Osteoblast (primary cell): ENCODE measurements at regions not wholly inside any gene's neighbourhood (a gene's known extent, or its start where the extent isn't known, plus 50 kb on each side); places are given as distances from the start of the nearest gene placed in this dataset.

Experiments
- DNase-seq: peaks from one replicate; pipeline ENCODE4 v3.0.0; 2011; ENCODE audit warnings: low spot score, mixed read lengths; ENCODE audit not compliant: insufficient read length; ENCODE audit errors: missing footprints
- H2AFZ ChIP-seq: 2 replicates; pipeline ENCODE4 v1.6.0; 2011; ENCODE audit warnings: mild to moderate bottlenecking, low read length
- H3K27ac ChIP-seq: 2 replicates; pipeline ENCODE4 v1.5.1; 2011; ENCODE audit warnings: mild to moderate bottlenecking, low read depth, low read length, moderate library complexity
- H3K27me3 ChIP-seq: 2 replicates; pipeline ENCODE4 v1.6.0; 2012; ENCODE audit warnings: mild to moderate bottlenecking, control low read depth, inconsistent platforms, low read length, moderate library complexity; ENCODE audit not compliant: insufficient read depth
- H3K36me3 ChIP-seq: 2 replicates; pipeline ENCODE4 v1.5.1; 2011; ENCODE audit warnings: mild to moderate bottlenecking, low read length, control low read depth, moderate library complexity; ENCODE audit not compliant: insufficient read depth
- H3K4me1 ChIP-seq: 2 replicates; pipeline ENCODE4 v1.5.1; 2011; ENCODE audit warnings: mild to moderate bottlenecking, low read length, control low read depth, moderate library complexity; ENCODE audit not compliant: insufficient read depth
- H3K4me2 ChIP-seq: 2 replicates; pipeline ENCODE4 v1.6.0; 2011; ENCODE audit warnings: mild to moderate bottlenecking, low read length; ENCODE audit not compliant: insufficient read depth
- H3K4me3 ChIP-seq: fragments of 200-600 bp; sonication (generic); 3 replicates; pipeline ENCODE4 v1.5.1; 2012; ENCODE audit warnings: mild to moderate bottlenecking, low read length, inconsistent platforms; ENCODE audit not compliant: insufficient read depth
- H3K79me2 ChIP-seq: 2 replicates; pipeline ENCODE4 v1.6.0; 2012; ENCODE audit warnings: mild to moderate bottlenecking, low read length, control low read depth, inconsistent platforms; ENCODE audit not compliant: insufficient read depth
- H3K9me3 ChIP-seq: 2 replicates; pipeline ENCODE4 v1.5.1; 2011; ENCODE audit warnings: low read depth, low read length, control low read depth
- H4K20me1 ChIP-seq: 2 replicates; pipeline ENCODE4 v1.6.0; 2012; ENCODE audit warnings: mild to moderate bottlenecking, low read length, control low read depth; ENCODE audit not compliant: insufficient read depth
- CTCF ChIP-seq: IDR thresholded peaks from 2 replicates; pipeline ENCODE4 v1.5.1; 2011; ENCODE audit warnings: mild to moderate bottlenecking, low read depth, low read length, moderate library complexity; ENCODE audit errors: extremely low read depth

- Histone ChIP-seq H3K4me2 (no peak overlapping the region), H3K4me1 (peaks cover 50% of the 10 kb centered on the region)
- no peak for TF ChIP-seq CTCF
Measured at GRCh38 chr15:68485721-68486360, 53.9 kb upstream of the ITGA11 start.

DNA sequence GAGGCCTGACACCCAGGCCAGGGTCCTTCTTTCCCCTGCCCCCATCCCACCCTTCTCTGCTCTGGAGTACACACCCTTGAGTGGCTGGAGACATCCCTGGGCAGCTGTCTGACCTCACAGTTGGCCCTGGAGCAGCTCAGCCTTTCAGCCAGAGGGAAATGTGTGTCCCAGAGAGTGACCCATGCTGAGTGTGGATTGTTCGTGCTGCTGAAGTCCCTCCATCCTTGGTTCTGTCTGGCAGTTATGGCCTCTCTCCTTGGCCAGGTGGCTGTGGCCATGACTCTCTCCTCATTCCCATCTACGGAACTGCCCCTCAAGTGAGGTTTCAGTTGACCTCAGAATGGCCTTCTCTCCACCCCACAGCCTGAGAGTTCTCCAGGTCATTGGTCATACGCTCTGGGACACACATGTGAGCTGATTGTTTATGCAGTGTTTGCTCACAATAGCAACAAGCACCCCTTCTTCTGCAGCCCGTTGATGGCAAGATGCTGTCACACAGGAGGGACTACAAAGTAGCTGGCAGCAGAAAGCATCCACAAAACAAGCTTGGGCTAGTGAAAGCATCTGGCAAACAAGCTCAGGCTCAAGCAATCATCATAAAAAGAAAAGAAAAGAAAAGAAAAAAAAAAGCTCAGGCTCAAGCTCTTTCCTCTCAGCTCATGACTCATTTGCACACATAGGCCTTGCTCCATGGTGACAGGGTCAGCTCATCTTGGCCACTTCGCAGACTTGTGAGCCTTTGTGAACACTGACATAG, 55.3 kb upstream of the ITGA11 start:
- peak overlapping the region; percentile 46 for H3K27ac ChIP-seq
- peaks cover 50% of the 10 kb centered on the region for H3K4me1 ChIP-seq

More at GRCh38 chr15:68485721-68486360, 53.9 kb upstream of the ITGA11 start:
- no peaks in the 10 kb centered on the region for H3K36me3 ChIP-seq
- no peaks in the 10 kb centered on the region for H3K27me3 ChIP-seq
- H3K27ac ChIP-seq, result peak overlapping the region; percentile 85
- no peaks in the 10 kb centered on the region for H3K79me2 ChIP-seq
- no peaks in the 10 kb centered on the region for H4K20me1 ChIP-seq
- no peak overlapping the region for H2AFZ ChIP-seq
- DNase-seq, result peak; percentile 39
- H3K9me3 ChIP-seq, result no peaks in the 10 kb centered on the region
- H3K4me3 ChIP-seq, result no peak overlapping the region

GRCh38 chr15:68488290-68488689, 56.3 kb upstream of the ITGA11 start:
- peaks cover 59% of the 10 kb centered on the region for H3K4me1 ChIP-seq
- H4K20me1 ChIP-seq, result no peaks in the 10 kb centered on the region
- no peak overlapping the region for H2AFZ ChIP-seq
- no peak overlapping the region for H3K27ac ChIP-seq
- no peaks in the 10 kb centered on the region for H3K9me3 ChIP-seq
- no peak overlapping the region for H3K4me3 ChIP-seq
- H3K79me2 ChIP-seq, result no peaks in the 10 kb centered on the region
- H3K36me3 ChIP-seq, result no peaks in the 10 kb centered on the region
- DNase-seq, result no peak
- no peaks in the 10 kb centered on the region for H3K27me3 ChIP-seq
- H3K4me2 ChIP-seq, result no peak overlapping the region
- no peak for TF ChIP-seq CTCF

More for the DNA sequence above, 55.3 kb upstream of the ITGA11 start:
- no peak for TF ChIP-seq CTCF
- Histone ChIP-seq H4K20me1 (no peaks in the 10 kb centered on the region), H3K4me3 (no peak overlapping the region), H3K36me3 (no peaks in the 10 kb centered on the region), H3K9me3 (no peaks in the 10 kb centered on the region), H3K79me2 (no peaks in the 10 kb centered on the region), H2AFZ (peak overlapping the region; percentile 13), H3K27me3 (no peaks in the 10 kb centered on the region), H3K4me2 (peak overlapping the region; percentile 2)
- DNase-seq, result peak; percentile 52

- Histone ChIP-seq H4K20me1 (no peaks in the 10 kb centered on the region), H2AFZ (no peak overlapping the region), H3K4me1 (peaks cover 61% of the 10 kb centered on the region), H3K4me2 (no peak overlapping the region), H3K27ac (peak overlapping the region; percentile 4), H3K4me3 (no peak overlapping the region), H3K79me2 (no peaks in the 10 kb centered on the region), H3K36me3 (no peaks in the 10 kb centered on the region), H3K27me3 (no peaks in the 10 kb centered on the region), H3K9me3 (no peaks in the 10 kb centered on the region)
- peak; percentile 68 for DNase-seq
- TF ChIP-seq CTCF, result no peak
Measured at GRCh38 chr15:68488966-68489365, 57.0 kb upstream of the ITGA11 start.
